GM21360 (cell line): ENCODE measurements at regions not wholly inside any gene's neighbourhood (a gene's known extent, or its start where the extent isn't known, plus 50 kb on each side); places are given as distances from the start of the nearest gene placed in this dataset.
A peak's percentile ranks its signal among the peaks of the same experiment; 100 is the strongest.
"Not testable (repeated sequence)": the region's sequence is repeated elsewhere in the genome, so short reads cannot be mapped to it uniquely, and the experiment has no call there.

Source experiments
- ATAC-seq: cut with Tn5 transposase; IDR thresholded peaks from one replicate; pipeline ENCODE4 v1.9.1; 2021; ENCODE audit warnings: mild to moderate bottlenecking, moderate library complexity; ENCODE audit not compliant: unreplicated experiment

- no peak for ATAC-seq
These were observed 309.7 kb downstream of the RAD51AP2 start for GRCh38 chr2:17208511-17208910.

GRCh38 chr2:17206771-17207170, 311.5 kb downstream of the RAD51AP2 start:
- no peak for ATAC-seq

GRCh38 chr2:17204214-17204613, 314.0 kb downstream of the RAD51AP2 start:
- not testable (repeated sequence) for ATAC-seq

GRCh38 chr2:17202628-17203027, 315.6 kb downstream of the RAD51AP2 start:
- peak; percentile 94 for ATAC-seq

GRCh38 chr2:17199741-17200140, 318.5 kb downstream of the RAD51AP2 start:
- no peak for ATAC-seq

GRCh38 chr2:17196380-17196779, 321.9 kb downstream of the RAD51AP2 start:
- no peak for ATAC-seq

- ATAC-seq, result no peak
These were observed 323.2 kb downstream of the RAD51AP2 start for GRCh38 chr2:17195016-17195415.

- ATAC-seq, result no peak
These were observed 324.2 kb downstream of the RAD51AP2 start for GRCh38 chr2:17194083-17194482.

GRCh38 chr2:17193433-17193890, 324.8 kb downstream of the RAD51AP2 start:
- ATAC-seq, result not testable (repeated sequence)

GRCh38 chr2:17191223-17191622, 327.0 kb downstream of the RAD51AP2 start:
- no peak for ATAC-seq

GRCh38 chr2:17190527-17190926, 327.7 kb downstream of the RAD51AP2 start:
- ATAC-seq, result no peak

- ATAC-seq, result no peak
These were observed 329.5 kb downstream of the RAD51AP2 start for GRCh38 chr2:17188721-17189120.

- peak; percentile 55 for ATAC-seq
These were observed 333.7 kb downstream of the RAD51AP2 start for GRCh38 chr2:17184512-17184911.

- no peak for ATAC-seq
These were observed 335.8 kb downstream of the RAD51AP2 start for GRCh38 chr2:17182399-17182798.

- no peak for ATAC-seq
These were observed 337.0 kb downstream of the RAD51AP2 start for GRCh38 chr2:17181051-17181752.

GRCh38 chr2:17179145-17179808, 339.0 kb downstream of the RAD51AP2 start:
- no peak for ATAC-seq

GRCh38 chr2:17177088-17177487, 341.2 kb downstream of the RAD51AP2 start:
- no peak for ATAC-seq

GRCh38 chr2:17171446-17172049, 346.7 kb downstream of the RAD51AP2 start:
- peak; percentile 94 for ATAC-seq

- ATAC-seq, result no peak
These were observed 351.7 kb downstream of the RAD51AP2 start for GRCh38 chr2:17166506-17166905.

- ATAC-seq, result no peak
These were observed 353.7 kb downstream of the RAD51AP2 start for GRCh38 chr2:17164550-17164949.

- ATAC-seq, result no peak
These were observed 354.6 kb downstream of the RAD51AP2 start for GRCh38 chr2:17163638-17164037.

- no peak for ATAC-seq
These were observed 355.5 kb downstream of the RAD51AP2 start for GRCh38 chr2:17162713-17163112.
